HCT116 (cell line): ENCODE measurements at regions not wholly inside any gene's neighbourhood (a gene's known extent, or its start where the extent isn't known, plus 50 kb on each side); places are given as distances from the start of the nearest gene placed in this dataset.

Experiments
- ATAC-seq: fragments of 200-7000 bp; cut with Tn5 transposase; 2 replicates; pipeline ENCODE4 v1.9.1; 2020; ENCODE audit warnings: mild to moderate bottlenecking, moderate library complexity
- BruUV-seq: library from RNA; stranded (reverse); fragments of 400-500 nt; replicated peaks from 2 replicates; lab custom pipeline; 2021; lab: Mats Ljungman, UMichigan
- CTCF ChIA-PET: fragments of 300-600 bp; sonication (Branson Sonifier 250); formaldehyde crosslinking; loops from one replicate; lab custom pipeline; 2021; ENCODE audit warnings: antibody characterized with exemption; lab: Charles Lee
- POLR2A ChIA-PET: fragments of 300-600, 350-600 bp; sonication (Branson Sonifier 250); formaldehyde crosslinking; loops from one replicate; lab custom pipeline; 2021; ENCODE audit warnings: antibody characterized with exemption; lab: Charles Lee
- RAD21 ChIA-PET, 2 experiments: fragments of 300-600 bp; sonication (Branson Sonifier 250); formaldehyde crosslinking; loops; one replicate each; lab custom pipeline; 2023; ENCODE audit warnings: low total read pairs in 2 of 2; ENCODE audit not compliant: uncharacterized antibody in 2 of 2, unreplicated experiment in 2 of 2, low non-redundant PET in 1 of 2; lab: Charles Lee
- DNase-seq: peaks from one replicate; pipeline ENCODE4 v3.0.0-alpha.2; 2010; ENCODE audit warnings: low read depth, low spot score
- H2AFZ ChIP-seq: fragments of 200-600 bp; shearing (Covaris generic), sonication (generic); 2 replicates; pipeline ENCODE4 v1.6.1; 2017; ENCODE audit warnings: low read depth, mixed run types, mixed read lengths, antibody characterized with exemption, low read length; ENCODE audit not compliant: poor library complexity, severe bottlenecking
- H3K27ac ChIP-seq: 2 replicates; pipeline ENCODE4 v1.5.1; 2012; ENCODE audit warnings: low read depth, low read length
- H3K27me3 ChIP-seq: fragments of 200-600 bp; sonication (generic); 2 replicates; pipeline ENCODE4 v1.6.1; 2016; ENCODE audit warnings: mixed run types, low read length, mixed read lengths; ENCODE audit not compliant: insufficient read depth
- H3K36me3 ChIP-seq, 2 experiments: fragments of 200-500 bp in 1 of 2; fragments of 200-600 bp in 1 of 2; sonication (Bioruptor generic) in 1 of 2; sonication (generic) in 1 of 2; 2 replicates each; pipeline versions ENCODE4 v1.5.1 to v1.6.1; 2014 to 2016; ENCODE audit warnings: low read length in 2 of 2, inconsistent platforms in 1 of 2, mixed read lengths in 1 of 2, mixed run types in 1 of 2; ENCODE audit not compliant: insufficient read depth in 2 of 2, control insufficient read depth in 1 of 2
- H3K4me1 ChIP-seq, 2 experiments: fragments of 200-600 bp in 1 of 2; sonication (generic) in 1 of 2; 2 replicates each; pipeline versions ENCODE4 v1.5.1 to v1.6.1; 2012 to 2017; ENCODE audit warnings: low read length in 2 of 2, inconsistent platforms in 1 of 2, mild to moderate bottlenecking in 1 of 2, mixed read lengths in 1 of 2, mixed run types in 1 of 2, moderate library complexity in 1 of 2; ENCODE audit not compliant: insufficient read depth in 2 of 2, control insufficient read depth in 1 of 2
- H3K4me2 ChIP-seq: fragments of 200-600 bp; sonication (generic); 2 replicates; pipeline ENCODE4 v1.6.1; 2017; ENCODE audit warnings: mixed run types, low read length, mixed read lengths
- H3K4me3 ChIP-seq, 2 experiments: fragments of 200-600 bp in 1 of 2; sonication (generic) in 1 of 2; replicated peaks in 1 of 2; 2 replicates each; pipeline ENCODE4 v1.5.1; 2011 to 2016; ENCODE audit warnings: low read length in 2 of 2, control low read depth in 1 of 2, low read depth in 1 of 2, mild to moderate bottlenecking in 1 of 2, mixed read lengths in 1 of 2, mixed run types in 1 of 2
- H3K79me2 ChIP-seq: fragments of 200-600 bp; sonication (generic); 2 replicates; pipeline ENCODE4 v1.6.1; 2017; ENCODE audit warnings: mild to moderate bottlenecking, mixed run types, low read length, moderate library complexity, mixed read lengths; ENCODE audit not compliant: insufficient read depth
- H3K9ac ChIP-seq: fragments of 200-600 bp; sonication (generic); 2 replicates; pipeline ENCODE4 v1.6.1; 2016; ENCODE audit warnings: low read length, mixed read lengths
- H3K9me2 ChIP-seq: fragments of 200-600 bp; sonication (generic), shearing (Covaris generic); 2 replicates; pipeline ENCODE4 v1.6.1; 2017; ENCODE audit warnings: mixed run types, mild to moderate bottlenecking, moderate library complexity; ENCODE audit not compliant: insufficient read depth
- H3K9me3 ChIP-seq, 2 experiments: fragments of 200-500 bp in 1 of 2; fragments of 200-600 bp in 1 of 2; sonication (Bioruptor generic) in 1 of 2; sonication (generic) in 1 of 2; 2 replicates each; pipeline ENCODE4 v1.6.1; 2014 to 2017; ENCODE audit warnings: low read length in 2 of 2, mixed read lengths in 2 of 2, inconsistent platforms in 1 of 2, low read depth in 1 of 2, mild to moderate bottlenecking in 1 of 2, mixed run types in 1 of 2, moderate library complexity in 1 of 2; ENCODE audit not compliant: control insufficient read depth in 1 of 2, insufficient read depth in 1 of 2
- H4K20me1 ChIP-seq: fragments of 200-600 bp; sonication (generic), shearing (Covaris generic); 2 replicates; pipeline ENCODE4 v1.6.1; 2017; ENCODE audit warnings: mixed run types, mild to moderate bottlenecking, moderate library complexity; ENCODE audit not compliant: insufficient read depth
- CBX3 ChIP-seq: IDR thresholded peaks from 2 replicates; pipeline ENCODE4 v1.6.1; 2012; ENCODE audit warnings: low read depth
- CEBPB ChIP-seq: IDR thresholded peaks from 2 replicates; pipeline ENCODE4 v1.6.1; 2012; ENCODE audit warnings: low read depth
- EGR1 ChIP-seq: IDR thresholded peaks from 2 replicates; pipeline ENCODE4 v1.6.1; 2012; ENCODE audit warnings: low read depth
- EZH2 ChIP-seq: fragments of 200-600 bp; sonication (generic); IDR thresholded peaks from 2 replicates; pipeline ENCODE4 v1.6.1; 2017; ENCODE audit warnings: antibody characterized with exemption, mixed run types
- EZH2phosphoT487 ChIP-seq: fragments of 200-600 bp; IDR thresholded peaks from 2 replicates; pipeline ENCODE4 v1.6.1; 2018; ENCODE audit warnings: antibody characterized with exemption, borderline replicate concordance
- FOSL1 ChIP-seq: IDR thresholded peaks from 2 replicates; pipeline ENCODE4 v1.6.1; 2012; ENCODE audit warnings: low read depth
- JUND ChIP-seq: IDR thresholded peaks from 2 replicates; pipeline ENCODE4 v1.6.1; 2012
- RAD21 ChIP-seq: IDR thresholded peaks from 2 replicates; pipeline ENCODE4 v1.6.1; 2012; ENCODE audit warnings: low read depth, mild to moderate bottlenecking
- SIN3A ChIP-seq: IDR thresholded peaks from 2 replicates; pipeline ENCODE4 v1.6.1; 2012; ENCODE audit warnings: low read depth
- SRF ChIP-seq: IDR thresholded peaks from 2 replicates; pipeline ENCODE4 v1.6.1; 2012; ENCODE audit warnings: low read depth
- TCF7L2 ChIP-seq: IDR thresholded peaks from 2 replicates; pipeline ENCODE4 v1.7.0; 2011; ENCODE audit warnings: borderline replicate concordance, inconsistent platforms; ENCODE audit not compliant: insufficient read depth, insufficient read length; ENCODE audit errors: extremely low read depth
- ZFX ChIP-seq: fragments of 450-650 bp; IDR thresholded peaks from 2 replicates; pipeline ENCODE4 v1.6.1; 2017
- ZNF274 ChIP-seq: fragments of 200-500 bp; sonication (Bioruptor generic); IDR thresholded peaks from 2 replicates; pipeline ENCODE4 v1.6.1; 2014; ENCODE audit warnings: mild to moderate bottlenecking, low read depth, low read length, inconsistent platforms
- intact Hi-C: fragments of 100-400 bp; cut with micrococcal nuclease; formaldehyde crosslinking; loops from 2 replicates; pipeline ENCODE4 v1.10.0; 2022
- TF ChIP-seq, protein P1 (sequence below), 3 experiments: fragments of 200-600 bp in 1 of 3; sonication (generic) in 1 of 3; IDR thresholded peaks in 2 of 3; conservative IDR thresholded peaks in 1 of 3; 2 replicates each; pipeline ENCODE4 v1.5.1; 2012 to 2017; ENCODE audit warnings: low read depth in 2 of 3, low read length in 2 of 3, antibody characterized with exemption in 1 of 3, borderline replicate concordance in 1 of 3, control low read depth in 1 of 3, mild to moderate bottlenecking in 1 of 3, mixed read lengths in 1 of 3, mixed run types in 1 of 3, moderate library complexity in 1 of 3; ENCODE audit not compliant: insufficient read depth in 1 of 3
- TF ChIP-seq, protein P2 (sequence below): IDR thresholded peaks from 2 replicates; pipeline ENCODE4 v1.6.1; 2012
- TF ChIP-seq, protein P3 (sequence below): IDR thresholded peaks from 2 replicates; pipeline ENCODE4 v1.6.1; 2012; ENCODE audit warnings: low read depth

DNA sequence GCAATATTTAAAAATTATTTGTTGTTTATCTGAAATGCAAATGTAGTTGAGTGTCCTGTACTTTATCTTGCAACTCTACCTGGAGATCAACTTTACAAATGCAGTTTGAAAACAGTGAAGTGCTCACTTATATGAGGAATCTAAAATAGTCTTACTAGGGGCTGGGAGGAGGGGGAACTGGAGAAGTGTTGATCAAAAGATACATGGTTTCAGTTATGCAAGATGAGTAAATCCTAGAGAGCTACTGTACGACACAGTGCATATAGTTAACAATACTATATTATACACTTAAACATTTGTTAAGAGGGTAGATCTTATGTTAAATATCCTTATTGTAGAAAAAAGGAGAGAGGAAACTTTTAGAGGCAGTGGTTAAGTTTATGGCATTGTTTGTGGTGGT is 241.9 kb downstream of the BCL11A start:
- Histone ChIP-seq H3K36me3 (no peaks in the 10 kb centered on the region), H3K9me2 (no peaks in the 10 kb centered on the region), H3K79me2 (no peaks in the 10 kb centered on the region), H4K20me1 (no peaks in the 10 kb centered on the region), H3K4me2 (no peak overlapping the region), H3K27ac (no peak overlapping the region), H3K4me1 (no peaks in the 10 kb centered on the region), H3K9me3 (no peaks in the 10 kb centered on the region), H3K9ac (no peak overlapping the region), H2AFZ (no peak overlapping the region), H3K27me3 (peaks cover 33% of the 10 kb centered on the region), H3K4me3 (no peak overlapping the region)
- DNase-seq, result no peak
- BruUV-seq, result no TSS peak
- POLR2A ChIA-PET, result no interaction called here
- no peak for ATAC-seq
- CTCF ChIA-PET, result no interaction called here
- intact Hi-C loops, result no loop called here
- RAD21 ChIA-PET, result no interaction called here
- no peak for TF ChIP-seq SIN3A
- TF ChIP-seq EGR1, result no peak
- no peak for TF ChIP-seq RAD21
- no peak for TF ChIP-seq ZNF274
- TF ChIP-seq ZFX, result no peak

DNA sequence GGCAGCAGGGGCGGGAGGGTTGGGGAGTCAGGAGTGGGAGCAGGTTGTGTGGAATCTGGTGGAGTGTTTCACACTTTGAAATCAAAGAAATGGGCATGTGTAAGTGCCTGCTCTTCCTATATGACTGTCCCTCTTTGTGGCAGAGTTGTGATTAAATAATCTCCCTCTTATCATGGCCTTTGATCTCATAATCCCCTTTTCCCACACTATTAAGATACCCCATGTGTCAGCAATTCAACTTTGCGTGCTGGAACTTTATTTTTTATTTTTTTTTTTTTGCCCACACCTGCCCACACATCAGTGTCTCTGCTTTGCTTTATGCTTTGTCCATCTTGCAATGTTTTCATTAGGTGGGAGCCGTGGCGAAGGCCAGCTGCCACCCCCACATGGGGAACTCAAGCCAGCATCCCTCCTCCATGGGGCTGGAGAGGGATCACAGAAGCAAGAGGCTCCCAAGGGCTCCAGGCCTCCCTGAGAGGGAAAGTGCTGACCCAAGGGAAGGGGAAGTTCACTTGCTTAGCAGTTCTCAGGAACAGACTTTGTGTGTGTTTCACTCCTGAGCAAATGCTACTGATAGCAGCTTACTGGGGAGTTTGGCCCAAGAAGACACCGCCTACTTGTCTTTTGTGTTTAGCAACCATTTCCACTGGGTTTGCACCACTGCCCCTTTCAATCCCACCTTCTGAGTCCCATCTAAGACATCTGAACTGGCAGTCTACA is 243.4 kb downstream of the BCL11A start:
- no peaks in the 10 kb centered on the region for H3K36me3 ChIP-seq
- ATAC-seq (no peak), DNase-seq (no peak)
- H3K4me2 ChIP-seq, result no peak overlapping the region
- no peak overlapping the region for H2AFZ ChIP-seq
- H3K79me2 ChIP-seq, result no peaks in the 10 kb centered on the region
- no peak overlapping the region for H3K9ac ChIP-seq
- POLR2A ChIA-PET, result no interaction called here
- H3K4me1 ChIP-seq, result no peaks in the 10 kb centered on the region
- no peaks in the 10 kb centered on the region for H4K20me1 ChIP-seq
- H3K27me3 ChIP-seq, result peaks cover 33% of the 10 kb centered on the region
- CTCF ChIA-PET, result no interaction called here
- H3K4me3 ChIP-seq, result no peak overlapping the region
- no peaks in the 10 kb centered on the region for H3K9me3 ChIP-seq
- BruUV-seq, result no TSS peak
- intact Hi-C loops, result no loop called here
- H3K9me2 ChIP-seq, result no peaks in the 10 kb centered on the region
- RAD21 ChIA-PET, result no interaction called here
- no peak overlapping the region for H3K27ac ChIP-seq
- TF ChIP-seq EZH2phosphoT487 (no peak), TCF7L2 (no peak), FOSL1 (no peak), RAD21 (no peak), CEBPB (no peak), SRF (no peak), JUND (no peak), CBX3 (no peak), EZH2 (no peak), ZFX (no peak), ZNF274 (no peak)
- TF ChIP-seq, protein P1, sequence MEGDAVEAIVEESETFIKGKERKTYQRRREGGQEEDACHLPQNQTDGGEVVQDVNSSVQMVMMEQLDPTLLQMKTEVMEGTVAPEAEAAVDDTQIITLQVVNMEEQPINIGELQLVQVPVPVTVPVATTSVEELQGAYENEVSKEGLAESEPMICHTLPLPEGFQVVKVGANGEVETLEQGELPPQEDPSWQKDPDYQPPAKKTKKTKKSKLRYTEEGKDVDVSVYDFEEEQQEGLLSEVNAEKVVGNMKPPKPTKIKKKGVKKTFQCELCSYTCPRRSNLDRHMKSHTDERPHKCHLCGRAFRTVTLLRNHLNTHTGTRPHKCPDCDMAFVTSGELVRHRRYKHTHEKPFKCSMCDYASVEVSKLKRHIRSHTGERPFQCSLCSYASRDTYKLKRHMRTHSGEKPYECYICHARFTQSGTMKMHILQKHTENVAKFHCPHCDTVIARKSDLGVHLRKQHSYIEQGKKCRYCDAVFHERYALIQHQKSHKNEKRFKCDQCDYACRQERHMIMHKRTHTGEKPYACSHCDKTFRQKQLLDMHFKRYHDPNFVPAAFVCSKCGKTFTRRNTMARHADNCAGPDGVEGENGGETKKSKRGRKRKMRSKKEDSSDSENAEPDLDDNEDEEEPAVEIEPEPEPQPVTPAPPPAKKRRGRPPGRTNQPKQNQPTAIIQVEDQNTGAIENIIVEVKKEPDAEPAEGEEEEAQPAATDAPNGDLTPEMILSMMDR (IDR thresholded peaks at IDR 0.05 in 2 of 3, conservative IDR thresholded peaks at IDR 0.05 in 1 of 3; ENCODE audit: borderline replicate concordance in 1 of 3, insufficient read depth in 1 of 3, low read depth in 2 of 3, low read length in 2 of 3), result no peak
- TF ChIP-seq, protein P2, sequence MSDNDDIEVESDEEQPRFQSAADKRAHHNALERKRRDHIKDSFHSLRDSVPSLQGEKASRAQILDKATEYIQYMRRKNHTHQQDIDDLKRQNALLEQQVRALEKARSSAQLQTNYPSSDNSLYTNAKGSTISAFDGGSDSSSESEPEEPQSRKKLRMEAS, result no peak
- TF ChIP-seq, protein P3, sequence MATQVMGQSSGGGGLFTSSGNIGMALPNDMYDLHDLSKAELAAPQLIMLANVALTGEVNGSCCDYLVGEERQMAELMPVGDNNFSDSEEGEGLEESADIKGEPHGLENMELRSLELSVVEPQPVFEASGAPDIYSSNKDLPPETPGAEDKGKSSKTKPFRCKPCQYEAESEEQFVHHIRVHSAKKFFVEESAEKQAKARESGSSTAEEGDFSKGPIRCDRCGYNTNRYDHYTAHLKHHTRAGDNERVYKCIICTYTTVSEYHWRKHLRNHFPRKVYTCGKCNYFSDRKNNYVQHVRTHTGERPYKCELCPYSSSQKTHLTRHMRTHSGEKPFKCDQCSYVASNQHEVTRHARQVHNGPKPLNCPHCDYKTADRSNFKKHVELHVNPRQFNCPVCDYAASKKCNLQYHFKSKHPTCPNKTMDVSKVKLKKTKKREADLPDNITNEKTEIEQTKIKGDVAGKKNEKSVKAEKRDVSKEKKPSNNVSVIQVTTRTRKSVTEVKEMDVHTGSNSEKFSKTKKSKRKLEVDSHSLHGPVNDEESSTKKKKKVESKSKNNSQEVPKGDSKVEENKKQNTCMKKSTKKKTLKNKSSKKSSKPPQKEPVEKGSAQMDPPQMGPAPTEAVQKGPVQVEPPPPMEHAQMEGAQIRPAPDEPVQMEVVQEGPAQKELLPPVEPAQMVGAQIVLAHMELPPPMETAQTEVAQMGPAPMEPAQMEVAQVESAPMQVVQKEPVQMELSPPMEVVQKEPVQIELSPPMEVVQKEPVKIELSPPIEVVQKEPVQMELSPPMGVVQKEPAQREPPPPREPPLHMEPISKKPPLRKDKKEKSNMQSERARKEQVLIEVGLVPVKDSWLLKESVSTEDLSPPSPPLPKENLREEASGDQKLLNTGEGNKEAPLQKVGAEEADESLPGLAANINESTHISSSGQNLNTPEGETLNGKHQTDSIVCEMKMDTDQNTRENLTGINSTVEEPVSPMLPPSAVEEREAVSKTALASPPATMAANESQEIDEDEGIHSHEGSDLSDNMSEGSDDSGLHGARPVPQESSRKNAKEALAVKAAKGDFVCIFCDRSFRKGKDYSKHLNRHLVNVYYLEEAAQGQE, result no peak
